Activated naive CD4-positive, alpha-beta T cell treated with anti-CD3 and anti-CD28 coated beads, Interleukin-2, amount 50 U/mL, for 24 hours (primary cell): ENCODE measurements at regions not wholly inside any gene's neighbourhood (a gene's known extent, or its start where the extent isn't known, plus 50 kb on each side); places are given as distances from the start of the nearest gene placed in this dataset.
"Not testable (repeated sequence)": the region's sequence is repeated elsewhere in the genome, so short reads cannot be mapped to it uniquely, and the experiment has no call there.

Source experiments
- H3K27ac Mint-ChIP-seq: one replicate; pipeline ENCODE4 v1.8.0; 2021; ENCODE audit warnings: mild to moderate bottlenecking, mixed read lengths
- H3K27me3 Mint-ChIP-seq: one replicate; pipeline ENCODE4 v1.8.0; 2021; ENCODE audit warnings: mixed read lengths
- H3K36me3 Mint-ChIP-seq: one replicate; pipeline ENCODE4 v1.8.0; 2021; ENCODE audit warnings: mixed read lengths
- H3K4me1 Mint-ChIP-seq: one replicate; pipeline ENCODE4 v1.8.0; 2021; ENCODE audit warnings: mixed read lengths
- H3K4me3 Mint-ChIP-seq: one replicate; pipeline ENCODE4 v1.8.0; 2021; ENCODE audit warnings: mild to moderate bottlenecking, mixed read lengths
- H3K9me3 Mint-ChIP-seq: one replicate; pipeline ENCODE4 v1.8.0; 2021; ENCODE audit warnings: mixed read lengths

- no peaks in the 10 kb centered on the region for H3K9me3 Mint-ChIP-seq
- no peaks in the 10 kb centered on the region for H3K36me3 Mint-ChIP-seq
- H3K27me3 Mint-ChIP-seq: peaks cover 7% of the 10 kb centered on the region
- H3K27ac Mint-ChIP-seq: no peak overlapping the region
- H3K4me3 Mint-ChIP-seq: no peak overlapping the region
- H3K4me1 Mint-ChIP-seq: no peaks in the 10 kb centered on the region
Measured at GRCh38 chr6:56742122-56742791, 99.6 kb upstream of the DST start.

GRCh38 chr6:56741472-56741871, 98.8 kb upstream of the DST start:
- Mint-ChIP-seq H3K36me3 (no peaks in the 10 kb centered on the region), H3K27ac (no peak overlapping the region), H3K4me3 (no peak overlapping the region), H3K4me1 (no peaks in the 10 kb centered on the region), H3K27me3 (peaks cover 7% of the 10 kb centered on the region), H3K9me3 (no peaks in the 10 kb centered on the region)

- peaks cover 7% of the 10 kb centered on the region for H3K27me3 Mint-ChIP-seq
- H3K4me3 Mint-ChIP-seq: no peak overlapping the region
- H3K4me1 Mint-ChIP-seq: no peaks in the 10 kb centered on the region
- no peak overlapping the region for H3K27ac Mint-ChIP-seq
- H3K36me3 Mint-ChIP-seq: no peaks in the 10 kb centered on the region
- H3K9me3 Mint-ChIP-seq: no peaks in the 10 kb centered on the region
Measured at GRCh38 chr6:56739836-56740815, 97.4 kb upstream of the DST start.

- H3K27me3 Mint-ChIP-seq: peaks cover 3% of the 10 kb centered on the region
- H3K4me3 Mint-ChIP-seq: no peak overlapping the region
- no peaks in the 10 kb centered on the region for H3K9me3 Mint-ChIP-seq
- H3K27ac Mint-ChIP-seq: no peak overlapping the region
- no peaks in the 10 kb centered on the region for H3K4me1 Mint-ChIP-seq
- H3K36me3 Mint-ChIP-seq: no peaks in the 10 kb centered on the region
Measured at GRCh38 chr6:56736804-56737203, 94.1 kb upstream of the DST start.

- Mint-ChIP-seq H3K4me3 (no peak overlapping the region), H3K36me3 (no peaks in the 10 kb centered on the region), H3K27me3 (peaks cover 3% of the 10 kb centered on the region), H3K4me1 (no peaks in the 10 kb centered on the region), H3K9me3 (no peaks in the 10 kb centered on the region), H3K27ac (no peak overlapping the region)
Measured at GRCh38 chr6:56734335-56734734, 91.6 kb upstream of the DST start.

GRCh38 chr6:56733211-56733697, 90.6 kb upstream of the DST start:
- Mint-ChIP-seq H3K27ac (no peak overlapping the region), H3K9me3 (no peaks in the 10 kb centered on the region), H3K4me1 (no peaks in the 10 kb centered on the region), H3K4me3 (no peak overlapping the region), H3K36me3 (no peaks in the 10 kb centered on the region), H3K27me3 (peaks cover 3% of the 10 kb centered on the region)

- Mint-ChIP-seq H3K27ac (no peak overlapping the region), H3K36me3 (no peaks in the 10 kb centered on the region), H3K9me3 (no peaks in the 10 kb centered on the region), H3K27me3 (no peaks in the 10 kb centered on the region), H3K4me3 (no peak overlapping the region), H3K4me1 (no peaks in the 10 kb centered on the region)
Measured at GRCh38 chr6:56732517-56732916, 89.8 kb upstream of the DST start.

GRCh38 chr6:56730663-56731529, 88.2 kb upstream of the DST start:
- no peak overlapping the region for H3K4me3 Mint-ChIP-seq
- H3K9me3 Mint-ChIP-seq: no peaks in the 10 kb centered on the region
- no peak overlapping the region for H3K27ac Mint-ChIP-seq
- H3K36me3 Mint-ChIP-seq: no peaks in the 10 kb centered on the region
- H3K4me1 Mint-ChIP-seq: no peaks in the 10 kb centered on the region
- H3K27me3 Mint-ChIP-seq: no peaks in the 10 kb centered on the region

GRCh38 chr6:56729719-56730118, 87.0 kb upstream of the DST start:
- no peaks in the 10 kb centered on the region for H3K36me3 Mint-ChIP-seq
- H3K27me3 Mint-ChIP-seq: no peaks in the 10 kb centered on the region

GRCh38 chr6:56729166-56729565, 86.5 kb upstream of the DST start:
- not testable (repeated sequence) for H3K27me3 Mint-ChIP-seq, H3K4me1 Mint-ChIP-seq, H3K36me3 Mint-ChIP-seq, H3K27ac Mint-ChIP-seq, H3K4me3 Mint-ChIP-seq, H3K9me3 Mint-ChIP-seq

More at GRCh38 chr6:56729719-56730118, 87.0 kb upstream of the DST start:
- no peaks in the 10 kb centered on the region for H3K9me3 Mint-ChIP-seq
- H3K4me3 Mint-ChIP-seq: no peak overlapping the region
- H3K4me1 Mint-ChIP-seq: no peaks in the 10 kb centered on the region
- H3K27ac Mint-ChIP-seq: no peak overlapping the region

- Mint-ChIP-seq H3K4me3 (no peak overlapping the region), H3K9me3 (no peaks in the 10 kb centered on the region), H3K36me3 (no peaks in the 10 kb centered on the region), H3K4me1 (no peaks in the 10 kb centered on the region), H3K27me3 (no peaks in the 10 kb centered on the region), H3K27ac (no peak overlapping the region)
Measured at GRCh38 chr6:56727097-56727850, 84.6 kb upstream of the DST start.

- peaks cover 4% of the 10 kb centered on the region for H3K9me3 Mint-ChIP-seq
- H3K27ac Mint-ChIP-seq: no peak overlapping the region
- no peak overlapping the region for H3K4me3 Mint-ChIP-seq
- no peaks in the 10 kb centered on the region for H3K36me3 Mint-ChIP-seq
- H3K27me3 Mint-ChIP-seq: no peaks in the 10 kb centered on the region
- no peaks in the 10 kb centered on the region for H3K4me1 Mint-ChIP-seq
Measured at GRCh38 chr6:56725254-56725653, 82.6 kb upstream of the DST start.

GRCh38 chr6:56724455-56724854, 81.8 kb upstream of the DST start:
- H3K36me3 Mint-ChIP-seq: no peaks in the 10 kb centered on the region
- peaks cover 4% of the 10 kb centered on the region for H3K9me3 Mint-ChIP-seq
- H3K4me1 Mint-ChIP-seq: no peaks in the 10 kb centered on the region
- H3K27me3 Mint-ChIP-seq: no peaks in the 10 kb centered on the region
- no peak overlapping the region for H3K27ac Mint-ChIP-seq
- no peak overlapping the region for H3K4me3 Mint-ChIP-seq

- no peaks in the 10 kb centered on the region for H3K36me3 Mint-ChIP-seq
Measured at GRCh38 chr6:56720882-56721281, 78.2 kb upstream of the DST start.

GRCh38 chr6:56720202-56720601, 77.5 kb upstream of the DST start:
- not testable (repeated sequence) for H3K4me1 Mint-ChIP-seq, H3K27me3 Mint-ChIP-seq, H3K27ac Mint-ChIP-seq, H3K9me3 Mint-ChIP-seq, H3K4me3 Mint-ChIP-seq, H3K36me3 Mint-ChIP-seq

More at GRCh38 chr6:56720882-56721281, 78.2 kb upstream of the DST start:
- Mint-ChIP-seq H3K4me1 (no peaks in the 10 kb centered on the region), H3K4me3 (no peak overlapping the region), H3K27me3 (no peaks in the 10 kb centered on the region), H3K9me3 (peaks cover 4% of the 10 kb centered on the region), H3K27ac (no peak overlapping the region)
